Activated CD4-positive, alpha-beta T cell treated with anti-CD3 and anti-CD28 coated beads, Interleukin-2, amount 10 ng/mL, durations not matched to agents 7 days and 5 days (primary cell): ENCODE measurements at regions not wholly inside any gene's neighbourhood (a gene's known extent, or its start where the extent isn't known, plus 50 kb on each side); places are given as distances from the start of the nearest gene placed in this dataset.
A peak's percentile ranks its signal among the peaks of the same experiment; 100 is the strongest.

ENCODE experiments used
- CTCF ChIA-PET: fragments of 350-600 bp; sonication (Branson Sonifier 250); formaldehyde crosslinking; loops from one replicate; lab custom pipeline; 2021; ENCODE audit warnings: antibody characterized with exemption; lab: Charles Lee
- POLR2A ChIA-PET: fragments of 350-600 bp; sonication (Branson Sonifier 250); formaldehyde crosslinking; loops from one replicate; lab custom pipeline; 2021; ENCODE audit warnings: antibody characterized with exemption; lab: Charles Lee
- DNase-seq: peaks from one replicate; pipeline ENCODE4 v3.0.0-alpha.2; 2020
- H3K27ac Mint-ChIP-seq: one replicate; pipeline ENCODE4 v1.8.0; 2021; ENCODE audit warnings: mild to moderate bottlenecking, moderate library complexity, mixed read lengths
- H3K27me3 Mint-ChIP-seq: one replicate; pipeline ENCODE4 v1.8.0; 2021; ENCODE audit warnings: mixed read lengths
- H3K36me3 Mint-ChIP-seq: one replicate; pipeline ENCODE4 v1.8.0; 2021; ENCODE audit warnings: low read depth, mixed read lengths
- H3K4me1 Mint-ChIP-seq: one replicate; pipeline ENCODE4 v1.8.0; 2021; ENCODE audit warnings: mixed read lengths
- H3K4me3 Mint-ChIP-seq: one replicate; pipeline ENCODE4 v1.8.0; 2021; ENCODE audit warnings: mild to moderate bottlenecking, moderate library complexity, mixed read lengths
- H3K9me3 Mint-ChIP-seq: one replicate; pipeline ENCODE4 v1.8.0; 2021; ENCODE audit warnings: mixed read lengths

- H3K4me1 Mint-ChIP-seq: peaks cover 38% of the 10 kb centered on the region
- no peak overlapping the region for H3K27ac Mint-ChIP-seq
- H3K4me3 Mint-ChIP-seq: no peak overlapping the region
- ChIA-PET POLR2A (interaction anchor here (0.6 kb wide), 1 partner anchor 128 kb away, joined by 4 read pairs; no protein-coding TSS in a partner anchor), CTCF (interaction anchor here (0.8 kb wide), 1 partner anchor 30 kb away, joined by 3 read pairs; no protein-coding TSS in a partner anchor)
- H3K27me3 Mint-ChIP-seq: peaks cover 14% of the 10 kb centered on the region
- peaks cover 1% of the 10 kb centered on the region for H3K9me3 Mint-ChIP-seq
- no peaks in the 10 kb centered on the region for H3K36me3 Mint-ChIP-seq
- no peak for DNase-seq
Measured at GRCh38 chr17:77361986-77362620, 221.3 kb downstream of the SEC14L1 start.

- no peak overlapping the region for H3K27ac Mint-ChIP-seq
- no peaks in the 10 kb centered on the region for H3K36me3 Mint-ChIP-seq
- no peak overlapping the region for H3K4me3 Mint-ChIP-seq
- DNase-seq: no peak
- POLR2A ChIA-PET: no interaction called here
- no peaks in the 10 kb centered on the region for H3K9me3 Mint-ChIP-seq
- CTCF ChIA-PET: interaction anchor here (0.7 to 1.1 kb wide), 2 partner anchors 11 to 27 kb away, joined by 3 to 5 read pairs; no protein-coding TSS in a partner anchor
- peaks cover 14% of the 10 kb centered on the region for H3K27me3 Mint-ChIP-seq
- H3K4me1 Mint-ChIP-seq: peaks cover 44% of the 10 kb centered on the region
Measured at GRCh38 chr17:77363821-77364361, 223.1 kb downstream of the SEC14L1 start.

DNA sequence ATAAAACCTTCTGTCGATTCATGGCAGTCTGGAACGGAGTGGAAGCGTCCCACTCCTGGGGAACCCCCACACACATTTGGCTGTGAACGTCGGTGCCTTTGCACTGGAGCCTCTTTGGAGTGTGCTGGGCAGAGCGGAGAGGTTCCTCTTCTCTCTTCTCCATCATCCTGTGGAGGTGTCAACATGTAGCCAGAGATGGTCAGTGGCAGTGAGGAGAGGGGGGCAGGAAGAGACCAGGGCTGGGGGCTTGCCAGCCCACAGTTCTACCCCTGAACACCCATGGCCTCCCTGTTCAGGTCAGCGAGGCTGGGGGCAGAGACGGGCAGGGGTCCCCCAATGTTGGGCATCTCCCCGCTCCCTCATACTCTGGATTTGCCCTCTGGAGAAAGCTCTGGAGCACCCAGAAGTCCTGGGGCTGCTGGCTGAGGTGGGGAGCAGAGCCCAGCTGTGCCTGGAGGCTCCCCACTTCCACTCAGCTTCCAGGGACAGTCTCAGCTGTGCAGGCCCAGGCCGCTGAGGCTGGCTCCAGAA is 223.7 kb downstream of the SEC14L1 start:
- Mint-ChIP-seq H3K36me3 (no peaks in the 10 kb centered on the region), H3K9me3 (no peaks in the 10 kb centered on the region), H3K27me3 (peaks cover 14% of the 10 kb centered on the region), H3K27ac (no peak overlapping the region), H3K4me1 (peaks cover 44% of the 10 kb centered on the region), H3K4me3 (no peak overlapping the region)
- ChIA-PET CTCF (no interaction called here), POLR2A (no interaction called here)
- no peak for DNase-seq

GRCh38 chr17:77364941-77365583 is 224.3 kb downstream of the SEC14L1 start:
- Mint-ChIP-seq H3K9me3 (no peaks in the 10 kb centered on the region), H3K27ac (no peak overlapping the region), H3K4me1 (peaks cover 47% of the 10 kb centered on the region), H3K36me3 (no peaks in the 10 kb centered on the region), H3K27me3 (peaks cover 14% of the 10 kb centered on the region), H3K4me3 (no peak overlapping the region)
- CTCF ChIA-PET: interaction anchor here (1.9 kb wide), 1 partner anchor 35 kb away, joined by 8 read pairs; no protein-coding TSS in a partner anchor
- DNase-seq: no peak
- POLR2A ChIA-PET: no interaction called here

- H3K4me3 Mint-ChIP-seq: no peak overlapping the region
- no peaks in the 10 kb centered on the region for H3K9me3 Mint-ChIP-seq
- H3K4me1 Mint-ChIP-seq: peaks cover 53% of the 10 kb centered on the region
- no peaks in the 10 kb centered on the region for H3K36me3 Mint-ChIP-seq
- no peak for DNase-seq
- H3K27me3 Mint-ChIP-seq: peaks cover 14% of the 10 kb centered on the region
- ChIA-PET CTCF (interaction anchor here (0.5 to 1.9 kb wide), 5 partner anchors 9 to 224 kb away, joined by 3 to 8 read pairs (median 4); no protein-coding TSS in a partner anchor), POLR2A (no interaction called here)
- no peak overlapping the region for H3K27ac Mint-ChIP-seq
Measured at GRCh38 chr17:77365584-77366186, 224.9 kb downstream of the SEC14L1 start.

DNA sequence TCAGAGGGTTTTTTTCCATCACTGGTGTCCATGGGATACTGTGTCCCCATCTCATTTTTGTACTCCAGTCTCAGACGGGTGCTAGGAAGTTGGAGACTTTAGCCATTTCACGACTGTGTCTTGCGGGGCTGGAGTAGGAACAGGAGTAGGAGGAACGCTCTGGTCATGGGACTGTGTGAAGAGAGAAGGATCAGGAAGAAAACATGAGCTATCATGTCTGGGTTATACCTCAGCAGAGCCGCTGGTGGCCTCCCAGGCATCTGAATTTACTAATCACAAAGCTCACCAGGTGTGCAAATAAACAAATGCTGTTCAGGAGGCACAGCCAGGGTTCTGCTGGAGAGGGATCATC is 225.4 kb downstream of the SEC14L1 start:
- Mint-ChIP-seq H3K9me3 (no peaks in the 10 kb centered on the region), H3K27me3 (peaks cover 14% of the 10 kb centered on the region), H3K36me3 (no peaks in the 10 kb centered on the region), H3K27ac (no peak overlapping the region), H3K4me1 (peaks cover 58% of the 10 kb centered on the region), H3K4me3 (no peak overlapping the region)
- no peak for DNase-seq
- ChIA-PET POLR2A (interaction anchor here (0.6 kb wide), 1 partner anchor 8 kb away, joined by 3 read pairs; no protein-coding TSS in a partner anchor), CTCF (interaction anchor here (0.5 to 1.9 kb wide), 6 partner anchors 9 to 224 kb away, joined by 3 to 8 read pairs (median 4); no protein-coding TSS in a partner anchor)

DNA sequence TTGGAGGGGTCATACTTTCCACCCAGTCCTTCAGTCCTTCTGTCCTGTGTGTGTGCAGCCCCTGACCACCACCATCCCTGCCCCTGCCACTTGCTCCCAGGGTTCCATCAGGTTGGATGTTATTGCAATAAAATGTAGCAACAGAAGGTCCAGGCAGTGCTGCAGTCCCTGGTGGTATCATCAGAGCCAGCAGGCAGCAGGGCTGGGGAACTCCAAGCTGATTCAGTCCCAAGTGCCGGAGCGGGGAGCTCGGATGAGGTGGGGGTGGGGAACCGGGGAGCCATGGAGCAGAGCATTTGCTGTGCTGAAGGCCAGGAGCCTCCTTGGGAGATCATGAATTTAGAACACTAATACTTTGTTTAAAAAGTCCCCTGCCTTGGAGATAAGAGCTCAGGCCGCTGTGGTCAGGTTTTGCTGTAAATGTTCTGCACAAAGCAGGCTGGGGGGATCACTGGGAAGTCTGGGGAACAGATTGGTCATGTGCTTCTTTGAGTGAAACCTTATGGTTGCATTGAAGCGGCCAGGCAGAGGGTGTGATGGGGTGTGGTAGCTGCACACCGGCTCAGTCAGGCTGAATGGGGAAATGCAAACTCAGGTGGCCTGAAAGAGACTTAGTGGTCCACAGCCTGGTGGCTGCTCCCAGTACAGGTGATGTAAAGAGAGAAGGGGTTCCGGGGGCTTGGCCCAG is 225.9 kb downstream of the SEC14L1 start:
- ChIA-PET CTCF (interaction anchor here (0.6 to 1.9 kb wide), 5 partner anchors 8 to 36 kb away, joined by 3 to 8 read pairs (median 4); no protein-coding TSS in a partner anchor), POLR2A (interaction anchor here (0.6 kb wide), 1 partner anchor 9 kb away, joined by 3 read pairs; no protein-coding TSS in a partner anchor)
- no peak for DNase-seq
- Mint-ChIP-seq H3K27ac (no peak overlapping the region), H3K4me1 (peaks cover 63% of the 10 kb centered on the region), H3K27me3 (peaks cover 14% of the 10 kb centered on the region), H3K4me3 (no peak overlapping the region), H3K9me3 (no peaks in the 10 kb centered on the region), H3K36me3 (no peaks in the 10 kb centered on the region)

- Mint-ChIP-seq H3K4me3 (no peak overlapping the region), H3K27ac (no peak overlapping the region), H3K9me3 (no peaks in the 10 kb centered on the region), H3K36me3 (peaks cover 5% of the 10 kb centered on the region), H3K27me3 (peaks cover 14% of the 10 kb centered on the region), H3K4me1 (peaks cover 55% of the 10 kb centered on the region)
- CTCF ChIA-PET: interaction anchor here (0.7 to 1.5 kb wide), 5 partner anchors 11 to 31 kb away, joined by 3 to 5 read pairs (median 3); no protein-coding TSS in a partner anchor
- no peak for DNase-seq
- POLR2A ChIA-PET: no interaction called here
Measured at GRCh38 chr17:77369544-77369971, 228.8 kb downstream of the SEC14L1 start.

GRCh38 chr17:77370586-77370985 is 229.8 kb downstream of the SEC14L1 start:
- Mint-ChIP-seq H3K4me1 (peaks cover 57% of the 10 kb centered on the region), H3K36me3 (peaks cover 14% of the 10 kb centered on the region), H3K27ac (no peak overlapping the region), H3K27me3 (peaks cover 6% of the 10 kb centered on the region), H3K9me3 (no peaks in the 10 kb centered on the region), H3K4me3 (no peak overlapping the region)
- CTCF ChIA-PET: interaction anchor here (0.9 to 1.5 kb wide), 7 partner anchors 12 to 124 kb away, joined by 3 to 5 read pairs (median 3); no protein-coding TSS in a partner anchor
- DNase-seq: no peak
- POLR2A ChIA-PET: no interaction called here

DNA sequence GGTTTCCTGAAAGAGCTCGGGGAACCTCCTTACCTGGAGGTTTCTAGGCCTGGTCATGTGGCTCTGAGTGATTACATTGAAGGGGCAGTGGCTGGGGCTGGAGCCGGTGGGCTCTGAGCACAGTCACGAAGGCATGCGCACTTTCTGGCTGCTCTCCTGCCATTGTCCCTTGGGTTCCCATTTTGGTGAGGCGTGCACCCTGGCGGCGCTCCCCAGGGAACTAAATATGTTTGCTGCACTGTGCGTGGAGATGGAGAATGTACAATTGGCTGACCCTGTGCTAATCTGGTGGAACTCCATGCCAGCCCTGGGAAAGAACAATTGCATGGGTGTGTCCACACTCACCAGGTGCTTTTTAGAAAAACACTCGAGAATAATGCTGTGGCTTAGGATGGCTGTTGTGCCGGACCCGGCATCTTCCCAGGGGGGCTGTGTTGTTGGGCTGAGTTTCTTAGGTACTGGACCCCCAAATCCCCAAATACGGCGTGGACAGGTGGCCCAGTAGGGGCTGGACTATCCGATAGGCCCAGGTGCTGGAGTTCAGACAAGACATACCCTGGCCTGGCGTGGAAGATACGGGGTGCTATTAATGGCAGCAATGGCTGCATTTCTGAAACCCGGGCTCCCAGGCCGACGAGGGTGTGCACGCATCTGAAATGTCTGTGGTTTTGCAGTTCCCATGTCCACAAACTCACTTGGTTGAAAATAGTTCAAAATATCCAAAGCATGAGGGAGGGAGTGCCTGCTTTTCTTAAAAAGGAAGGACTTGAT is 230.5 kb downstream of the SEC14L1 start:
- Mint-ChIP-seq H3K27ac (peak overlapping the region; percentile 68), H3K4me3 (peak overlapping the region; percentile 76)

DNA sequence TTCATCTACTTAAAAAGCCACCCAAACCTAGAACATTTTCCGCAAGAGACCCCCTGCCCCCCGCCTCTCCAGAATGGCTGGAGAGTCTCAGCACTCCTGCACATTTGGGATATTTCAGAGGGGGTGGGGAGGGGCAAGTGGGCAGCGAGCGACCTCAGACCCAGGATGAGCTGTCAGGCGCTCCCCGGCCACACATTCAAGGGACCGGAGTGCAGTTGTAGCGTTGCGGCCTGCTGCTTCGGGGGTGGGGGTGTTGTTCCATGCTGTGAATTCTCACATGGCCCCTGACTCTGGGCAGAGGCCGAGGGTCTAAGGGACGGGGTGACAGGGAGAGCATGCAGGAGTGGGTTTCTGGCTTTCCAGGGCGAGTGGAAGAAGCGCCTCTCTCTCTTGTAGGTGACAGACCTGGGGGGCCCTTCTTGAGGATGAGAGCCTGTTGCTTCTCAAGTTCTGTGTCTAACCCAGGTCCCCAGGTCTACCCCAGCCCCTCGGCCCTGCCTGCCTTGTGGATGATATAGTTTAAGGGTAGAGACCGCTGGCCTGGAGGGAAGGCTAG is 231.2 kb downstream of the SEC14L1 start:
- peaks cover 27% of the 10 kb centered on the region for H3K36me3 Mint-ChIP-seq
- peak overlapping the region; percentile 87 for H3K27ac Mint-ChIP-seq
- peaks cover 56% of the 10 kb centered on the region for H3K4me1 Mint-ChIP-seq

More for the DNA sequence above, 230.5 kb downstream of the SEC14L1 start:
- DNase-seq: no peak
- Mint-ChIP-seq H3K9me3 (no peaks in the 10 kb centered on the region), H3K4me1 (peaks cover 56% of the 10 kb centered on the region), H3K36me3 (peaks cover 21% of the 10 kb centered on the region), H3K27me3 (peaks cover 2% of the 10 kb centered on the region)
- CTCF ChIA-PET: interaction anchor here (0.9 to 1.6 kb wide), 6 partner anchors 11 to 123 kb away, joined by 3 to 5 read pairs (median 3); no protein-coding TSS in a partner anchor
- POLR2A ChIA-PET: no interaction called here

More for the DNA sequence above, 231.2 kb downstream of the SEC14L1 start:
- Mint-ChIP-seq H3K9me3 (no peaks in the 10 kb centered on the region), H3K27me3 (peaks cover under 1% of the 10 kb centered on the region), H3K4me3 (peak overlapping the region; percentile 76)
- POLR2A ChIA-PET: no interaction called here
- CTCF ChIA-PET: interaction anchor here (1.1 to 1.6 kb wide), 2 partner anchors 28 to 41 kb away, joined by 3 read pairs; no protein-coding TSS in a partner anchor
- no peak for DNase-seq
